ENCODE measurements at regions not wholly inside any gene's neighbourhood (a gene's known extent, or its start where the extent isn't known, plus 50 kb on each side); places are given as distances from the start of the nearest gene placed in this dataset.

GRCh38 chr2:45278365-45279078, 269.3 kb upstream of the SIX2 start:
- DNase-seq (ENCODE audit: low spot score) = no peak
- intact Hi-C loops (cut with DNase I) = no loop called here
- ATAC-seq = no peak

GRCh38 chr2:45276914-45277313, 267.7 kb upstream of the SIX2 start:
- intact Hi-C loops (cut with DNase I) = no loop called here
- ATAC-seq = no peak
- no peak for DNase-seq (ENCODE audit: low spot score)

- intact Hi-C loops (cut with DNase I) = no loop called here
- no peak for ATAC-seq
- DNase-seq (ENCODE audit: low spot score) = no peak
Observed at GRCh38 chr2:45275806-45276205, 266.6 kb upstream of the SIX2 start.

GRCh38 chr2:45275242-45275805, 266.1 kb upstream of the SIX2 start:
- intact Hi-C loops (cut with DNase I) = no loop called here
- ATAC-seq (no peak), DNase-seq (ENCODE audit: low spot score) (no peak)

- no peak for DNase-seq (ENCODE audit: low spot score)
- intact Hi-C loops (cut with DNase I) = no loop called here
- ATAC-seq = no peak
Observed at GRCh38 chr2:45274250-45274926, 265.1 kb upstream of the SIX2 start.

- no peak for ATAC-seq
- intact Hi-C loops (cut with DNase I) = no loop called here
- no peak for DNase-seq (ENCODE audit: low spot score)
Observed at GRCh38 chr2:45273412-45274249, 264.4 kb upstream of the SIX2 start.

GRCh38 chr2:45272549-45273265, 263.5 kb upstream of the SIX2 start:
- DNase-seq (ENCODE audit: low spot score) = no peak
- ATAC-seq = no peak
- intact Hi-C loops (cut with DNase I) = no loop called here

GRCh38 chr2:45269149-45269793, 260.0 kb upstream of the SIX2 start:
- DNase-seq (ENCODE audit: low spot score) = no peak
- intact Hi-C loops (cut with DNase I) = no loop called here
- no peak for ATAC-seq

- no peak for ATAC-seq
- no peak for DNase-seq (ENCODE audit: low spot score)
- intact Hi-C loops (cut with DNase I) = no loop called here
Observed at GRCh38 chr2:45268631-45269030, 259.4 kb upstream of the SIX2 start.

GRCh38 chr2:45267062-45267792, 258.0 kb upstream of the SIX2 start:
- intact Hi-C loops (cut with DNase I) = no loop called here
- DNase-seq (ENCODE audit: low spot score) = no peak
- no peak for ATAC-seq

- intact Hi-C loops (cut with DNase I) = no loop called here
- ATAC-seq = peak; percentile 78
- DNase-seq (ENCODE audit: low spot score) = no peak
Observed at GRCh38 chr2:45265336-45265735, 256.1 kb upstream of the SIX2 start.

GRCh38 chr2:45264227-45265225, 255.3 kb upstream of the SIX2 start:
- DNase-seq (ENCODE audit: low spot score) (no peak), ATAC-seq (no peak)
- intact Hi-C loops (cut with DNase I) = no loop called here

- intact Hi-C loops (cut with DNase I) = no loop called here
- no peak for DNase-seq (ENCODE audit: low spot score)
- ATAC-seq = no peak
Observed at GRCh38 chr2:45263147-45263546, 253.9 kb upstream of the SIX2 start.

GRCh38 chr2:45261746-45262145, 252.5 kb upstream of the SIX2 start:
- ATAC-seq = no peak
- intact Hi-C loops (cut with DNase I) = no loop called here
- no peak for DNase-seq (ENCODE audit: low spot score)

GRCh38 chr2:45260946-45261345, 251.7 kb upstream of the SIX2 start:
- ATAC-seq = no peak
- DNase-seq (ENCODE audit: low spot score) = no peak
- intact Hi-C loops (cut with DNase I) = no loop called here

GRCh38 chr2:45259547-45260160, 250.4 kb upstream of the SIX2 start:
- intact Hi-C loops (cut with DNase I) = no loop called here
- no peak for DNase-seq (ENCODE audit: low spot score)
- ATAC-seq = peak; percentile 80

Data from sciatic nerve (tissue), 2 donors.